ENCODE measurements at regions not wholly inside any gene's neighbourhood (a gene's known extent, or its start where the extent isn't known, plus 50 kb on each side); places are given as distances from the start of the nearest gene placed in this dataset.

DNA sequence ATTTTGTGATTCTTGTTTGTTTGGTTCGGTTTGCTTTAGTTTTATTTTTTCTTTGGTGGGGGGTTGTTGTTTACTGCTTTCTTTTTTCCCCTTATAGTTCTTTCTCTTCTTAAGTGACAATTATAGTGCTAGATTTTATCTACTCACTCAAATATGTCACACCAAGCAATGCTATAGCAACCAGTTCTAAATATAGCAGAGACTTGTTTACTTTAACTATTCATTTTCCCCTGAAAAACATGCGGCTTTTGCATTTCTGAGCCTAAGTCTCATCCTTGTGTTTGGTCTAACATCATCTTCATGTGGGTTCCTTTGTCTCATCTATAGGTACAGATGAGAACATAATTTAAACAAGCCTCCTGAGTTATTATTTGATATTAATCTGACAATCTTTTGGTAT, 676.6 kb downstream of the FAT4 start:
- Mint-ChIP-seq H3K4me1 (peaks cover 6% of the 10 kb centered on the region), H3K9me3 (no peaks in the 10 kb centered on the region), H3K36me3 (no peaks in the 10 kb centered on the region), H3K4me3 (no peak overlapping the region), H3K27me3 (ENCODE audit: low read depth) (no peaks in the 10 kb centered on the region), H3K27ac (no peak overlapping the region)
- TF ChIP-seq CTCF (IDR thresholded peaks at IDR 0.05; ENCODE audit: unreplicated experiment), result no peak
- no peak for DNase-seq (ENCODE audit: low spot score in 2 of 2, unreplicated experiment in 2 of 2)

DNA sequence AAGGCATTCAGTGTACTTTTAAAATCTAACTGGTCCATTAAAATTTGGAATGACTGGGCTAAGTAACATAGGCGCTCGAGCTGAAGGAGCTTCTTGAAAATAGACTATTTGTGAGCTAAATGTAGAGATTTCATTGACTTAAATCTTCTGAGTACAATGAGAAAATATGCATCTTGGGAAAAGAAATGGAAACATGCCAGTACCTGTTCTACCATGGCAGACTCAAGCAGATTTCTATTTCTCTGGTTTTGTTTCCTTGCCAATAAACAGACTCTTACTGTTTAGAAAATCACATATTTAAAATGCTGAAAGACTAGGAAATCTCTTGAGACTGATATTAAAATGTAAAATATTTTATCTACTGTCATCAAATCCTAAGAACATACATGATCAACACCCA, 678.1 kb downstream of the FAT4 start:
- Mint-ChIP-seq H3K27me3 (ENCODE audit: low read depth) (no peaks in the 10 kb centered on the region), H3K27ac (no peak overlapping the region), H3K9me3 (no peaks in the 10 kb centered on the region), H3K36me3 (no peaks in the 10 kb centered on the region), H3K4me3 (no peak overlapping the region), H3K4me1 (peaks cover 13% of the 10 kb centered on the region)
- no peak for TF ChIP-seq CTCF (IDR thresholded peaks at IDR 0.05; ENCODE audit: unreplicated experiment)
- no peak for DNase-seq (ENCODE audit: low spot score in 2 of 2, unreplicated experiment in 2 of 2)

DNA sequence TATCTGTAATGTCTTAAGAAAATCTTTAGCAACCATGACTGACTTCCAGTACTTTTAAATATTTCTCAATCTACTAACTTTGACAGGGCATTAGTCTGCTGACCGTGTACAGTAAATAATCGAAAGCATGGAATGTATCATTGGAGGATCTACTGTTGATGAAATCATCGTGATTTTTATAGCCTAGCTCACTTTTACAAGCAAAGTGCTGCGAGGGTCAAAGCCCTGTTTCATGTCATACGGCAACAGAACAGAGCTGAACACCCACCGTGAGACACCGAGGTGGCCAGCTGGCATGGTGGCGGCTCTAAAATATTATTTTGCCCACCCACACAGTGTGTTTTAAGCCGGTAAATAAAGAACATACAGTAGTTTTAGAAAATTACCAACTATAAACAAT, 679.3 kb downstream of the FAT4 start:
- no peak for TF ChIP-seq CTCF (IDR thresholded peaks at IDR 0.05; ENCODE audit: unreplicated experiment)
- Mint-ChIP-seq H3K27ac (no peak overlapping the region), H3K9me3 (no peaks in the 10 kb centered on the region), H3K27me3 (ENCODE audit: low read depth) (no peaks in the 10 kb centered on the region), H3K36me3 (no peaks in the 10 kb centered on the region), H3K4me3 (no peak overlapping the region), H3K4me1 (peaks cover 13% of the 10 kb centered on the region)
- no peak for DNase-seq (ENCODE audit: low spot score in 2 of 2, unreplicated experiment in 2 of 2)

GRCh38 chr4:125994430-125994829, 679.7 kb downstream of the FAT4 start:
- Mint-ChIP-seq H3K4me1 (peaks cover 13% of the 10 kb centered on the region), H3K9me3 (no peaks in the 10 kb centered on the region), H3K27me3 (ENCODE audit: low read depth) (no peaks in the 10 kb centered on the region), H3K4me3 (no peak overlapping the region), H3K27ac (no peak overlapping the region), H3K36me3 (no peaks in the 10 kb centered on the region)
- TF ChIP-seq CTCF (IDR thresholded peaks at IDR 0.05; ENCODE audit: unreplicated experiment), result no peak
- DNase-seq (ENCODE audit: low spot score in 2 of 2, unreplicated experiment in 2 of 2), result no peak

DNA sequence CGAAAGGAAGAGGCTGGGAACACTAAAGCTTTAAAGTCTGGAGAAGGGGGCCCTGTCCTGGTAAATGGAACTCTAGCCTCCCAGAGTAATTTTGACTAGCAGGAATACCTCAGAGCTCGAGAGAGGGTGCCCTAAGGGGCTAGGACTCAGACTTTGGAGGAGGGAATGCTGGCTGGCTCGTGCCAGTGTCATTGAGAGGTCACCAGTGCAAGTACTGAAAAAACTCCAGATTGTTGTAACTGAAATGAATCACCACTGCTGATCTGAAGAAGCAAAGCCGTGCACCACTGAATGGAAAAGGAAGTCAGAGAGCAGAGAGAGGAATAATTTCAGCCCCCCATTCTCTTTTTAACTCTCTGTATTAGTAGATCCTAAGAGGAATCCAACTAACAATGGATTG, 690.2 kb downstream of the FAT4 start:
- DNase-seq (ENCODE audit: low spot score in 2 of 2, unreplicated experiment in 2 of 2), result no peak
- Mint-ChIP-seq H3K4me1 (peaks cover 14% of the 10 kb centered on the region), H3K9me3 (peaks cover 6% of the 10 kb centered on the region), H3K4me3 (no peak overlapping the region), H3K27ac (peak overlapping the region; percentile 72), H3K27me3 (ENCODE audit: low read depth) (no peaks in the 10 kb centered on the region), H3K36me3 (peaks cover 2% of the 10 kb centered on the region)
- no peak for TF ChIP-seq CTCF (IDR thresholded peaks at IDR 0.05; ENCODE audit: unreplicated experiment)

DNA sequence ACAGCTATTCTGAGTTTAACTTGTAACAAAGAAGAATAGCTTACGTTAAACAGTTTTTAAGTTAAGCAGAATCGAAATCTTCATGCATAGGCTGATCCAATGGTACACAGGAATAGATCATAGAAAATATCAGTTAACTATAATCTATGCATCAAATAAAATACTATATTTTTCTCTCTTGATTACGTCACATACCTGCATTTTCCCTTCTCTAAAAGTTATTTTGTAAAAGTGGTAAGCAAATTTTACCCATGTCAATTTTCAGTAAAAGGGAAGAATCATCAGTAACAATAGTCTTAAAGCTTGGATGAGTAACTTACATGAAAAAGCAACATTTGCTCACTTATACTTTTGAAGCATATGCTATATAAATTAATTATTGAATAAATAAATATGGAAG, 692.4 kb downstream of the FAT4 start:
- H3K27me3 Mint-ChIP-seq (ENCODE audit: low read depth), result no peaks in the 10 kb centered on the region
- H3K36me3 Mint-ChIP-seq, result peaks cover 8% of the 10 kb centered on the region
- H3K4me3 Mint-ChIP-seq, result no peak overlapping the region
- H3K27ac Mint-ChIP-seq, result no peak overlapping the region
- H3K9me3 Mint-ChIP-seq, result peaks cover 17% of the 10 kb centered on the region
- DNase-seq (ENCODE audit: low spot score in 2 of 2, unreplicated experiment in 2 of 2), result no peak
- TF ChIP-seq CTCF (IDR thresholded peaks at IDR 0.05; ENCODE audit: unreplicated experiment), result no peak
- H3K4me1 Mint-ChIP-seq, result peaks cover 14% of the 10 kb centered on the region
